Glutamatergic neuron (in vitro differentiated cells): ENCODE measurements at regions not wholly inside any gene's neighbourhood (a gene's known extent, or its start where the extent isn't known, plus 50 kb on each side); places are given as distances from the start of the nearest gene placed in this dataset.
"Not testable (repeated sequence)": the region's sequence is repeated elsewhere in the genome, so short reads cannot be mapped to it uniquely, and the experiment has no call there.

Source experiments
- DNase-seq: peaks from one replicate; pipeline ENCODE4 v3.0.0; 2022
- H3K27ac Mint-ChIP-seq: one replicate; pipeline ENCODE4 v1.8.0; 2020; ENCODE audit warnings: mild to moderate bottlenecking, mixed read lengths, inconsistent platforms; ENCODE audit not compliant: unreplicated experiment
- H3K27me3 Mint-ChIP-seq: one replicate; pipeline ENCODE4 v1.8.0; 2020; ENCODE audit warnings: mild to moderate bottlenecking, moderate library complexity, mixed read lengths, inconsistent platforms; ENCODE audit not compliant: unreplicated experiment
- H3K36me3 Mint-ChIP-seq: one replicate; pipeline ENCODE4 v1.8.0; 2020; ENCODE audit warnings: mild to moderate bottlenecking, mixed read lengths, inconsistent platforms; ENCODE audit not compliant: unreplicated experiment
- H3K4me1 Mint-ChIP-seq: one replicate; pipeline ENCODE4 v1.8.0; 2020; ENCODE audit warnings: mild to moderate bottlenecking, low read depth, mixed read lengths, inconsistent platforms; ENCODE audit not compliant: unreplicated experiment
- H3K4me3 Mint-ChIP-seq: one replicate; pipeline ENCODE4 v1.8.0; 2020; ENCODE audit warnings: mild to moderate bottlenecking, mixed read lengths, inconsistent platforms; ENCODE audit not compliant: unreplicated experiment
- H3K9me3 Mint-ChIP-seq: one replicate; pipeline ENCODE4 v1.8.0; 2020; ENCODE audit warnings: mild to moderate bottlenecking, moderate library complexity, mixed read lengths, inconsistent platforms; ENCODE audit not compliant: unreplicated experiment
- CTCF ChIP-seq: fragments of 200-600 bp; sonication (generic); IDR thresholded peaks from one replicate; pipeline ENCODE4 v1.5.0; 2021; ENCODE audit not compliant: partially characterized antibody, unreplicated experiment

GRCh38 chr1:115524236-115524635 lies 117.5 kb upstream of the VANGL1 start:
- TF ChIP-seq CTCF: no peak
- no peak overlapping the region for H3K4me3 Mint-ChIP-seq
- no peaks in the 10 kb centered on the region for H3K4me1 Mint-ChIP-seq
- no peaks in the 10 kb centered on the region for H3K9me3 Mint-ChIP-seq
- no peak for DNase-seq
- H3K36me3 Mint-ChIP-seq: no peaks in the 10 kb centered on the region
- no peak overlapping the region for H3K27ac Mint-ChIP-seq
- peaks cover 2% of the 10 kb centered on the region for H3K27me3 Mint-ChIP-seq

- no peak for DNase-seq
- Mint-ChIP-seq H3K4me3 (no peak overlapping the region), H3K36me3 (no peaks in the 10 kb centered on the region), H3K9me3 (no peaks in the 10 kb centered on the region), H3K4me1 (no peaks in the 10 kb centered on the region), H3K27ac (no peak overlapping the region), H3K27me3 (peaks cover 4% of the 10 kb centered on the region)
- TF ChIP-seq CTCF: no peak
Observed at GRCh38 chr1:115522386-115522785, 119.4 kb upstream of the VANGL1 start.

GRCh38 chr1:115515270-115515669 lies 126.5 kb upstream of the VANGL1 start:
- peaks cover 1% of the 10 kb centered on the region for H3K27me3 Mint-ChIP-seq
- H3K9me3 Mint-ChIP-seq: no peaks in the 10 kb centered on the region
- no peak for DNase-seq
- TF ChIP-seq CTCF: no peak
- no peak overlapping the region for H3K4me3 Mint-ChIP-seq
- H3K4me1 Mint-ChIP-seq: no peaks in the 10 kb centered on the region
- no peak overlapping the region for H3K27ac Mint-ChIP-seq
- H3K36me3 Mint-ChIP-seq: no peaks in the 10 kb centered on the region

GRCh38 chr1:115510226-115510625 lies 131.5 kb upstream of the VANGL1 start:
- H3K36me3 Mint-ChIP-seq, DNase-seq, H3K9me3 Mint-ChIP-seq, H3K27ac Mint-ChIP-seq, H3K27me3 Mint-ChIP-seq, H3K4me1 Mint-ChIP-seq, H3K4me3 Mint-ChIP-seq: not testable (repeated sequence)

- H3K9me3 Mint-ChIP-seq: no peaks in the 10 kb centered on the region
- no peak for DNase-seq
Observed at GRCh38 chr1:115507901-115508300, 133.9 kb upstream of the VANGL1 start.

More at GRCh38 chr1:115507901-115508300, 133.9 kb upstream of the VANGL1 start:
- Mint-ChIP-seq H3K27ac (no peak overlapping the region), H3K4me1 (no peaks in the 10 kb centered on the region), H3K36me3 (no peaks in the 10 kb centered on the region), H3K27me3 (no peaks in the 10 kb centered on the region), H3K4me3 (no peak overlapping the region)
- no peak for TF ChIP-seq CTCF
